Immature natural killer cell (primary cell): ENCODE measurements at regions not wholly inside any gene's neighbourhood (a gene's known extent, or its start where the extent isn't known, plus 50 kb on each side); places are given as distances from the start of the nearest gene placed in this dataset.

Experiments
- DNase-seq, 3 donors: peaks; one replicate each; pipeline ENCODE4 v3.0.0; 2022; ENCODE audit warnings: mixed read lengths in 1 of 3
- H3K27ac Mint-ChIP-seq, 6 donors: one replicate each; pipeline ENCODE4 v1.8.0; 2020; ENCODE audit warnings: mixed read lengths in 6 of 6, mild to moderate bottlenecking in 5 of 6, inconsistent platforms in 4 of 6, moderate library complexity in 3 of 6
- H3K27me3 Mint-ChIP-seq, 3 donors: one replicate each; pipeline ENCODE4 v1.8.0; 2020 to 2021; ENCODE audit warnings: low read depth in 3 of 3, mild to moderate bottlenecking in 3 of 3, mixed read lengths in 3 of 3, moderate library complexity in 3 of 3, inconsistent platforms in 1 of 3
- H3K36me3 Mint-ChIP-seq, 3 donors: one replicate each; pipeline ENCODE4 v1.8.0; 2020; ENCODE audit warnings: mixed read lengths in 3 of 3, inconsistent platforms in 2 of 3, mild to moderate bottlenecking in 2 of 3
- H3K4me1 Mint-ChIP-seq, 2 donors: one replicate each; pipeline ENCODE4 v1.8.0; 2020; ENCODE audit warnings: inconsistent platforms in 2 of 2, mild to moderate bottlenecking in 2 of 2, mixed read lengths in 2 of 2, moderate library complexity in 1 of 2
- H3K4me3 Mint-ChIP-seq, 5 donors: one replicate each; pipeline ENCODE4 v1.8.0; 2020; ENCODE audit warnings: mild to moderate bottlenecking in 5 of 5, mixed read lengths in 5 of 5, inconsistent platforms in 3 of 5, moderate library complexity in 3 of 5
- H3K9me3 Mint-ChIP-seq, 6 donors: one replicate each; pipeline ENCODE4 v1.8.0; 2020; ENCODE audit warnings: mild to moderate bottlenecking in 6 of 6, mixed read lengths in 6 of 6, inconsistent platforms in 4 of 6, moderate library complexity in 3 of 6

DNA sequence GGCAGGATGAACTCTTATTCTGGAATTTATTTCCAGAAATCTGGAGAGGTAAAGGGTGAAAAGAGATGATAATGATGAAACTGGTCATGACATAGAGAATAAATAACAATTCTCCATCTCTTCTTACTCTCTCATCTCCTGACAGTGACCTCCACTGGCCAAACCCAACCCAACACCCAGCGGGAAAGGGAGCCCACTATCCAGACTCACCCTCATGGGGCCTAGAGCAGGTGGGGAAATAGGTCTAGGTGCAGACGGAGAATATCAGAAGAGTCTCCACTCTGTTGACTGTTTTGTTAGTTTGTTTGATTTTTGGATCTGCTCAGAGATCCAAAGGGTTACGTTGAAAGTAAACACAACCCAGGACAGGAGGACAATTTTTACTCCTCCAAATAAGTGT is 263.2 kb upstream of the PARD3B start:
- no peaks in the 10 kb centered on the region for H3K36me3 Mint-ChIP-seq
- H3K4me3 Mint-ChIP-seq: no peak overlapping the region
- peaks cover 0 to 13% (median 4%) of the 10 kb centered on the region in 3 donors for H3K27me3 Mint-ChIP-seq
- no peak overlapping the region for H3K27ac Mint-ChIP-seq
- H3K9me3 Mint-ChIP-seq: peaks cover 0 to 2% (median 0%) of the 10 kb centered on the region in 6 donors
- DNase-seq: no peak
- H3K4me1 Mint-ChIP-seq: no peaks in the 10 kb centered on the region

DNA sequence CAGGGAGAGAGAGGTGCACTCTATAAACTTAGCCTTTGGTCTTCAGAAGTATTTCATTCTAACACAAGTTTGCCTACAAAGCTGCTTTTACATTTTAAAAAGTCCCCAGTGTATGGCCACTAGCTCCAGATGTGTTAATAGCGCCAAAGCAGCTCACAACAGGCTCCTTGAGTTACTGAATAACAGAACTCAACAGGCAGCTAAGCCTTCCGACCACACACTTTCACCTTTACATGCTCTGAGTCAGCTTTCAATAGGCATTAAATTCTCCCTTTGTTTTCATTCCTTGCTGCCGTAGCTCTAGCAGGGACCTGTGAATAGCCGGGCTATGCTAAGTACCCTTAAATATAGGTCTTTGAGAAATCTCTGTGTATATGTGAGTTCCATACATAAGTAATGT is 262.8 kb upstream of the PARD3B start:
- Mint-ChIP-seq H3K4me1 (no peaks in the 10 kb centered on the region), H3K4me3 (no peak overlapping the region), H3K27ac (no peak overlapping the region), H3K36me3 (no peaks in the 10 kb centered on the region), H3K9me3 (peaks cover 0 to 2% (median 0%) of the 10 kb centered on the region in 6 donors), H3K27me3 (peaks cover 0 to 13% (median 4%) of the 10 kb centered on the region in 3 donors)
- DNase-seq: no peak

DNA sequence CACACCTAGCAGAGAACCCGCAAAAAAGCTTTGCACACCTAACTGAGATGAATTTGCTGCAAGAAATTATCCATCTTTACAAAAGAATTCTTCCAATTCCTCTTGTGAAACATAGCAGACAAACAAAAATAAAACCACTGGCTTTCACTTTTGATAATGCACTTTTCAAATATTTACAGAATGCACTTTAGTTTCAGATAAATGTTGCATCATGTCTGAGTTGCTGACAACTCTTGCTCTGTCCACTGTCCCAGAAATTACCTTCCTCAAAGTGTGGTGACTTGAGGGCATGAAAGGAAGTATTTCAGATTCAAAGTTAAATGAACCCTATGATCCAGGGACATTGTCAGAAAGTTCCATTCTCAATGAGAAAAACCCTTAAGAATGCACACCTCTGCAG is 256.2 kb upstream of the PARD3B start:
- Mint-ChIP-seq H3K9me3 (no peaks in the 10 kb centered on the region), H3K36me3 (no peaks in the 10 kb centered on the region), H3K4me1 (no peaks in the 10 kb centered on the region), H3K27ac (no peak overlapping the region), H3K4me3 (no peak overlapping the region), H3K27me3 (peaks cover 1 to 6% (median 2%) of the 10 kb centered on the region in 3 donors)
- DNase-seq: no peak

DNA sequence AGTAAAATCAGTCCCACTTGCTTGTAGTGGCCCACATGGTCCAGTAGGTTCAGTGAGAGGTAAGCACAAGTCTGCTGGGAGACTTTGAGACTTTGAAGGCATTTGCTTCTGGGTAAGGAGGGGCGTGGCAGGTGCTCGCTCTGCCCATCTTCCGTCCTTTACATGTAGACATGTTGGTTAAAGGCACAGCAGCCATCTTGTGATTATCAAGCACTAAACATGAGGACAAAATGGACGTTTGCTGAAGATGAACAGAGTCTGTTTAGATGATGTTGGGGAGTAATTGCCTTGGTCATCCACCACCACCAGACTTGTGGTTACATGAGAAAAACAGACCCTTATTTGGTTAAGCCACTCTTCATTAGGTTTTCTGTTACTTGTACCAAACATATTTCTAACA is 252.8 kb upstream of the PARD3B start:
- Mint-ChIP-seq H3K4me1 (no peaks in the 10 kb centered on the region), H3K4me3 (no peak overlapping the region), H3K27ac (no peak overlapping the region), H3K27me3 (peaks cover 1 to 5% (median 4%) of the 10 kb centered on the region in 3 donors), H3K9me3 (no peaks in the 10 kb centered on the region), H3K36me3 (no peaks in the 10 kb centered on the region)
- no peak for DNase-seq

DNA sequence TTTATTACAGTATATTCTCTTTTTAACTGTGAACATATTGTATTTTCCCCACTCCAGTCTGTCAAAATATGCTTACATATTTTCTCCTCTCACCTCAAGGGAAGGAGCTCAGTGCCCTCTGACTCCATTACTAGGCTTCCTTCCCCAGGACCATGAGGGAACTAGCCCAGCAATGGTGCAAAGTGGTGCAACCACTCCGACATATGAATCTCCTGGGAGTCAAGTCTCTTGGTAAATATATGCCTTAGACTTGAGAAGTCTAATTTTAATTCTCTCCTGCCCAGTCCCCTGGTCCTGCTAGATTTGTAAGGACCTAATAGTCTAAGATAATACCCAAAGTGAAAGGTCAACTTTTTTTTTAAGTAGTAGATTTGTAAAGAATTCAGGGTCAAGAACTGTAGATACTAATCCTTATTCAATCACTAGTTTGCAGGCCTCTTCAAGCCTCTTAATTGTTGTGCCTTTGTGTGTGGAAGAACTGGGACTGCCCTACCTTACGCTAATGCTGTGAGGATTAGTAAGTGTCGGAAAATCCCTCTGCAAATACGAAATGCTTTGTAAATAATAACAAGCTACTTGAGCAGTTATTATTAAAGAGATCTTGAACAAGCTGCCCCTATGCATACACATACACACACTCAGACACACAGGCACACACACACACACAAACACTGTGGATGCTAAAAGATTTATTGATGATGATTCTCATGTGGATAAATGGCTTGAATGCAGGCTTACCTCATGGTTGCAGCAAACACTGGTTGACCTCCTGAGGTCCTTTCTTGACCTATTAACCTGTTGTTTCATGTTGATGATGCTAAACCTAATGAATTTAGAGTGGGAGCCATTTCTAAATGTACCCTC is 251.2 kb upstream of the PARD3B start:
- Mint-ChIP-seq H3K27ac (no peak overlapping the region), H3K9me3 (no peaks in the 10 kb centered on the region), H3K27me3 (peaks cover 3 to 8% (median 4%) of the 10 kb centered on the region in 3 donors), H3K36me3 (no peaks in the 10 kb centered on the region), H3K4me1 (no peaks in the 10 kb centered on the region), H3K4me3 (no peak overlapping the region)
- no peak for DNase-seq

DNA sequence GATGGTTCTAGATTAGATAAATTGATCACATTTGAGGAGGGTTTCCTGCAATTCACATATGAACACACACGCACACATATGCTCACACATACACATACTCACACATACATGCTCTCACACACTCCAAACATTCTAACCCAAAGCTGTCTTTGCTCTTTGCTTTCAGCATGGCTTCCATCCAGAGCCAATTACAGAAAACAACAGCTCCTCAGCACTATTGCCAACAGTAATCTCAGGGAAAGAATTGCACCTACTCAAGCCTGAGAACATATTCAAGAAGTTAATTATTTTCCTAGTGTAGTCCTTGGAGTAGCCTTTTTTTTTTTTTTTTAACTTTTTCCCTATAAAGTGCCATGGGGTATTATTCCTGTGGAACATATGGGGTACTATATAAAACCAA is 246.9 kb upstream of the PARD3B start:
- H3K9me3 Mint-ChIP-seq: no peaks in the 10 kb centered on the region
- no peak overlapping the region for H3K4me3 Mint-ChIP-seq
- H3K4me1 Mint-ChIP-seq: no peaks in the 10 kb centered on the region
- no peak overlapping the region for H3K27ac Mint-ChIP-seq
- no peak for DNase-seq
- H3K27me3 Mint-ChIP-seq: peaks cover 3 to 4% (median 4%) of the 10 kb centered on the region in 3 donors
- H3K36me3 Mint-ChIP-seq: no peaks in the 10 kb centered on the region

DNA sequence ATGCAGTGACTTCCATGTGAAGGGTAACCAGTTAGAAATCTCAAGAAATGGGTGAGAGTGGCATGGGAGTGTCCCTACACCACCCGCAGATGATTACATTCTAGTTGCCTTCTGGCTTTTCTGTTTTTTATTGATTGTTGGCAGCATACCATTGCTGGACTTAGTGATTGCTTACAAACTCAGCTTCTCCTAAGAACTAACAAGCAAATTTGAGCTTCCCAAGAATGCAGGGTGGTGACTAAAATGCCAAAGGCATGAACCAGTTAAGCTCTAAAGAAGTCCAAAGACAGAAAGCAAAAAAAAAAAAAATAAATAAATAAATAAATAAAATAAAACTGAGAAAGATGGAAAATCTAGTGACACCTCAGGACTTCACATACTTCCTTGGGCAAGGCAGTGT is 245.5 kb upstream of the PARD3B start:
- Mint-ChIP-seq H3K9me3 (no peaks in the 10 kb centered on the region), H3K36me3 (no peaks in the 10 kb centered on the region), H3K4me1 (peaks cover 0 to 4% of the 10 kb centered on the region in 2 donors), H3K27me3 (peaks cover 4 to 5% (median 4%) of the 10 kb centered on the region in 3 donors), H3K27ac (no peak overlapping the region), H3K4me3 (no peak overlapping the region)
- DNase-seq: no peak

DNA sequence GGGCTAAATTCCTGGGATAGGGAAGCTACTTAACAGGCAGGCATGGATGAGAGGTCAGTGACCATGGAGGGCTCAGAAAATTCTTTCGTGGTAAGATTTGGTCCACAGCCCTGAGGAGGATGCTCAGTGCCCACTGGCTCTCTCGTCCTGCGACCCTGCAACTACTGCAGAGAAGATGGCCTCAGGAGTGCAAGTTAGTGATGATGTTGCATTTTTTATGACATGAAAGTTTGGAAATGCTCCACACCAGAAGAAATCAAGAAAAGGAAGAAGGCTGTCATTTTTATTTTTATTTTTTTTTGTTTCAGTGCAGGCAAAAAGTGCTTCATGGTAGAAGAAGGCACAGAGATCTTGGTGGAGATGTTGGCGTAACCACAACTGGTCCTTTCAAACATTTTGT is 238.6 kb upstream of the PARD3B start:
- Mint-ChIP-seq H3K4me1 (peaks cover 0 to 4% of the 10 kb centered on the region in 2 donors), H3K36me3 (no peaks in the 10 kb centered on the region), H3K27me3 (peaks cover 0 to 4% (median 3%) of the 10 kb centered on the region in 3 donors), H3K27ac (no peak overlapping the region), H3K4me3 (no peak overlapping the region), H3K9me3 (no peaks in the 10 kb centered on the region)
- DNase-seq: no peak

DNA sequence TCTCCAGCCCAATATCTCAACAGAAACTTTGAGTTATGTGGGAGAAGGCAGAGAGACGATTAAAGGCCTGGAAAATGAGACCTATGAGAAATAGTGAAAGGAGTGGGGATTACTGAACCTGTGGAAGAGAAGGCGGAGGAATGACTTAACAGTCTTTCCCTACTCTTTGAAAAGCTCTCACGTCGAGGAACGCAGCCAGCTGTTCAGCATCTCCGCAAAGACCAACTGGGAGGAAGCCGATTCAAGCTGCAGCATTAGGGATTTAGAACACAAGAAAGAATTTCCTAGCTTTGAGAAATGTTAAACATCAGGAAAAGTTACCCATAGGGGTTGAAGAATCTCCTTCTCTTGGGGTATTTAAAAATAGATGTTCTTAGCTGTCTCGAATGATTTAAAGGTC is 233.2 kb upstream of the PARD3B start:
- Mint-ChIP-seq H3K4me1 (no peaks in the 10 kb centered on the region), H3K27me3 (peaks cover 0 to 11% (median 0%) of the 10 kb centered on the region in 3 donors), H3K36me3 (no peaks in the 10 kb centered on the region), H3K9me3 (peaks cover 0 to 1% (median 0%) of the 10 kb centered on the region in 6 donors), H3K27ac (no peak overlapping the region), H3K4me3 (no peak overlapping the region)
- DNase-seq: no peak

DNA sequence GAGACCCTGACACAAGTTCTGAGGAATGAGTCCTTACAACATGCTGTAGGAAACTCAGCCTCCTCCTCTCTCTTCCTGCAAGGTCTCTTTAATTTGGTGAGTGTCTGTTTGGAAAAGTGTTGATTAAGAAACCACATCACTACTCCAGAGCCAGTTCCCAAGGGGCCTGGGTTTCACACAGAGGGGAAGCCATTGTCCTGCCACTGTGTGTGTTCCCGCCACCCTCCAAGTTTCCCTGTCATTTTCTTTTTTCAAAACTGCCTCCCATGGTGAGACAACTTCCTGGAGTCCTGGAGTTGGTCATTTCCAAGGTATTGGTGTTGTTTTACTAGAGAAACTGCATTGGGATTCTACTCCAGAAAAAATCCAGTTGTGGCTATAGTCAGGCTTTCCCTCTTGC is 232.0 kb upstream of the PARD3B start:
- no peak overlapping the region for H3K4me3 Mint-ChIP-seq
- no peaks in the 10 kb centered on the region for H3K36me3 Mint-ChIP-seq

DNA sequence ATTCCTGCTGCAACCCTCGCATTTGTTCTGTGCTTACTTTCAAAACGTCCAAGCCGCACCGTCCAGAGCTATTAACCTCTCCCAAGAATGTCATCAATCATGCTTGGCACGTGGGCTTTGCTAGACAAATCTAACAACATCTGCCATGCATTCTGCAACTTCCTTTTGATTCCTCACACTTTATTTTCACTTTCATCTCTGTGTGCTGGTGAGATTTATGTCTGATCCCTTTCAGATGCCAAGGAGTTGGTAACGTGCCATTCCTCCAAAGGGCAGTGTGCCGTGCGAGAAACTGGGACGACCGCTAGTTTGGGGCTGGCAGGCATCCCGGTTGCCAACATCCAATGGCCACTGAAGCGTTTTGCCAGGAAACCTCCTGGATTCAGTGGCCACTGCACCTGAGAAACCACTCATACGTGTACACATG is 230.0 kb upstream of the PARD3B start:
- no peaks in the 10 kb centered on the region for H3K4me1 Mint-ChIP-seq

More for the DNA sequence above, 232.0 kb upstream of the PARD3B start:
- Mint-ChIP-seq H3K27me3 (peaks cover 0 to 13% (median 2%) of the 10 kb centered on the region in 3 donors), H3K9me3 (peaks cover 0 to 1% (median 0%) of the 10 kb centered on the region in 6 donors), H3K4me1 (no peaks in the 10 kb centered on the region), H3K27ac (no peak overlapping the region)
- no peak for DNase-seq

DNA sequence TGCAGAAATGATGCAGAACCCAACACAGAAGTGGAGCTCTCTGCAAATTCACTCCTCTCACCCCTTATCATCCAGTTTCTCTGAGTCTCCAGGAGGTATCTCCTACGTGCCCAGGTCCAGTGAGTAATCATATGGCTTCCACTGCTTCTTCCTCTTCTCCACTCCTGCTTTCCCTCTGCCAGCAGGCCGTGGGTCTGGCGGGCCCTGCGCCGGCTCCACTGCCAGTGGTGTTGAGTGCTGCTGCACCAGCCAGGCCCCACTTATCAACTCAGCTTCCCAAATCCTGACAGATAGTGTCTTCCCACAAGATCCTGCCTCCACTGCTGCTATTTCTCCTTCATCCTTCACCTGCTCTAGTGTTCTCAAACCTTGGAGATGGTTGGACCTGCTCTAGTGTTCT is 227.6 kb upstream of the PARD3B start:
- Mint-ChIP-seq H3K4me3 (no peak overlapping the region), H3K27ac (no peak overlapping the region), H3K9me3 (peaks cover 0 to 1% (median 0%) of the 10 kb centered on the region in 6 donors), H3K36me3 (no peaks in the 10 kb centered on the region), H3K27me3 (peaks cover 0 to 8% (median 3%) of the 10 kb centered on the region in 3 donors), H3K4me1 (no peaks in the 10 kb centered on the region)
- no peak for DNase-seq

More for the DNA sequence above, 230.0 kb upstream of the PARD3B start:
- H3K36me3 Mint-ChIP-seq: no peaks in the 10 kb centered on the region
- peaks cover 0 to 1% (median 0%) of the 10 kb centered on the region in 6 donors for H3K9me3 Mint-ChIP-seq
- no peak overlapping the region for H3K27ac Mint-ChIP-seq
- no peak for DNase-seq
- peaks cover 0 to 13% (median 2%) of the 10 kb centered on the region in 3 donors for H3K27me3 Mint-ChIP-seq
- no peak overlapping the region for H3K4me3 Mint-ChIP-seq

DNA sequence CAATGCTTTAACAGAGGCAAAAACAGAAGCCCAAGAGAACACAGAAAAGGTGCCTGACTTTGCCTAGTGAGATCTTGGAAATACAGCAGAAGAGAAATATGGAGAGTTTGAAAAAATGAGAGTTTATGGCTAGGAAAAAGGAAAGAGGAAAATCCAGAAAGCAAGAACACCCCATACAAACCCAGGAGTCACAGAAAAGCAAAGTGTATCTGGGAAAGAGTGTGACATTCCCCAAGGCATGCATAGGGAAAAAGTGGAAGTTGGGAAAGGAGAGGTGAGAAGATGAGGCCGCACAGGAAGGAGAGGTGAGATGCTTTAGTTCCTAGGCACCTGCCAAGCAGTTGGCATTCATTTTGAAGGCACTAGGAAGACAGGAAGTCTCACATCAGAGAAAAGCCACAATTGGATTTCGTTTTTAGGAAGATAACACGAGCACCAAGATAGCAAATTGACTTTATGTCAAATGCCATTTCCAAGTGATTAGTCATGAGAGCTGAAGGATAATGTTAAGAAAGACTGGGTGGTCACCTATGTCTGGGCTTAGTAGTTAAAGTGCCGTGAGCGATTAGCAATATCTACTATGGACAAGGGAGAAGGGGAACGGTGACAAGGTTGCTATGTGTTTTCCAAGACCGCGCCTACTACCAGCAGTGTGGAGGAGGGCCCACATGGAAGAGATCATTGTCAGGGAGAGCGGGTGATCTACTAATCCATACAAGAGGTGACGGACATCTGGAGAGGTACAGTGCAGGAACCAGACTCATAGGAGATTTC is 224.1 kb upstream of the PARD3B start:
- Mint-ChIP-seq H3K36me3 (no peaks in the 10 kb centered on the region), H3K9me3 (no peaks in the 10 kb centered on the region), H3K27me3 (peaks cover 2 to 6% (median 3%) of the 10 kb centered on the region in 3 donors), H3K4me3 (no peak overlapping the region), H3K4me1 (no peaks in the 10 kb centered on the region), H3K27ac (no peak overlapping the region)
- no peak for DNase-seq
